ENCODE measurements at regions not wholly inside any gene's neighbourhood (a gene's known extent, or its start where the extent isn't known, plus 50 kb on each side); places are given as distances from the start of the nearest gene placed in this dataset.
A peak's percentile ranks its signal among the peaks of the same experiment; 100 is the strongest.

GRCh38 chr22:25489947-25490346 is 74.5 kb upstream of the GRK3 start:
- peaks cover 3 to 8% of the 10 kb centered on the region in 2 experiments for H4K20me1 ChIP-seq (replicated peaks in 1 of 2; ENCODE audit: control insufficient read depth in 1 of 2, insufficient read depth in 2 of 2, low read length in 2 of 2)
- no peak overlapping the region for H2BK5ac ChIP-seq (ENCODE audit: low read depth, low read length)
- H3K4me2 ChIP-seq (ENCODE audit: insufficient read depth in 1 of 2, low read depth in 2 of 2, low read length in 2 of 2): no peak overlapping the region
- H3K4me3 ChIP-seq (ENCODE audit: extremely low read depth in 1 of 4, insufficient read depth in 2 of 4, low read depth in 3 of 4, low read length in 4 of 4): no peak overlapping the region
- no peak overlapping the region for H2BK20ac ChIP-seq (ENCODE audit: low read length)
- H3K9ac ChIP-seq (replicated peaks in 1 of 4; ENCODE audit: extremely low read depth in 1 of 4, low read depth in 3 of 4, low read length in 3 of 4): no peak overlapping the region
- no peaks in the 10 kb centered on the region for H3K79me2 ChIP-seq (ENCODE audit: control insufficient read depth in 1 of 2, insufficient read depth in 2 of 2, low read length in 2 of 2)
- no peaks in the 10 kb centered on the region; a peak in 1 of 7 replicates for H3K4me1 ChIP-seq (replicated peaks in 1 of 4; ENCODE audit: control insufficient read depth in 3 of 4, insufficient read depth in 4 of 4, low read length in 3 of 4)
- peaks cover 10% of the 10 kb centered on the region; the same call in 1 of the 2 replicates for H3K23me2 ChIP-seq (ENCODE audit: low read depth, low read length)
- H3K27me3 ChIP-seq (replicated peaks in 1 of 4; ENCODE audit: control insufficient read depth in 3 of 4, extremely low read depth in 1 of 4, insufficient read depth in 3 of 4, low read length in 3 of 4): no peaks in the 10 kb centered on the region
- TF ChIP-seq KDM1A (IDR thresholded peaks at IDR 0.05; ENCODE audit: borderline replicate concordance, low read length) (peak; percentile 37; the same call in 1 of the 2 replicates), FOSL1 (IDR thresholded peaks at IDR 0.05; ENCODE audit: insufficient read depth, low read depth, low read length) (no peak)
- TF ChIP-seq, protein P1, sequence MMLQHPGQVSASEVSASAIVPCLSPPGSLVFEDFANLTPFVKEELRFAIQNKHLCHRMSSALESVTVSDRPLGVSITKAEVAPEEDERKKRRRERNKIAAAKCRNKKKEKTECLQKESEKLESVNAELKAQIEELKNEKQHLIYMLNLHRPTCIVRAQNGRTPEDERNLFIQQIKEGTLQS (IDR thresholded peaks at IDR 0.05; ENCODE audit: insufficient read depth, low read depth, low read length): no peak
- H3K9me3 ChIP-seq (ENCODE audit: insufficient read depth in 2 of 2, low read depth in 1 of 2, low read length in 1 of 2): no peaks in the 10 kb centered on the region
- no peak overlapping the region for H2BK12ac ChIP-seq (ENCODE audit: low read depth, low read length)
- no peak overlapping the region for H2BK15ac ChIP-seq (ENCODE audit: low read length)
- H3K4ac ChIP-seq (replicated peaks; ENCODE audit: insufficient read length, low read depth, low read length): no peak overlapping the region
- POLR2A ChIA-PET (ENCODE audit: partially characterized antibody): interaction anchor here (1.1 kb wide), 1 partner anchor 9 kb away, joined by 3 read pairs; no protein-coding TSS in a partner anchor
- no peak overlapping the region for H3K14ac ChIP-seq (ENCODE audit: insufficient read length)
- H3K79me1 ChIP-seq (ENCODE audit: low read depth, low read length): no peaks in the 10 kb centered on the region; the same call in 1 of the 2 replicates
- no peak overlapping the region for H3K23ac ChIP-seq (ENCODE audit: insufficient read length)
- no peak for FAIRE-seq
- H2AFZ ChIP-seq (ENCODE audit: low read length): no peak overlapping the region
- no peak overlapping the region for H2AK5ac ChIP-seq (ENCODE audit: low read depth, low read length)
- no peak overlapping the region for H4K8ac ChIP-seq (ENCODE audit: extremely low read depth, insufficient read depth, low read length)
- H2BK120ac ChIP-seq (replicated peaks; ENCODE audit: low read depth, low read length): no peak overlapping the region
- no peak overlapping the region for H3K18ac ChIP-seq (ENCODE audit: extremely low read depth, low read length)
- CTCF ChIA-PET (ENCODE audit: partially characterized antibody): interaction anchor here (1.1 to 1.2 kb wide), 2 partner anchors 27 to 54 kb away, joined by 3 read pairs; no protein-coding TSS in a partner anchor
- WGBS, 2 experiments (ENCODE audit: extremely low coverage in 1 of 2, insufficient coverage in 1 of 2, insufficient read length in 1 of 2, insufficient replicate concordance in 2 of 2, low coverage in 1 of 2, low lambda C conversion rate in 2 of 2, missing lambda C conversion rate in 1 of 2): 92% methylated on average over 1 of the region's 1 CpG; no CpG with 5 or more reads in 1 of the 2 experiments
- H3K56ac ChIP-seq (replicated peaks; ENCODE audit: insufficient read length, low read depth, low read length): no peak overlapping the region
- no peak for DNase-seq (ENCODE audit: low read depth in 1 of 2, low spot score in 2 of 2)
- no peak overlapping the region for H4K5ac ChIP-seq (ENCODE audit: insufficient read length, low read depth, low read length)
- H3K27ac ChIP-seq (ENCODE audit: low read depth, low read length): no peak overlapping the region
- no peak overlapping the region for H4K91ac ChIP-seq (replicated peaks; ENCODE audit: insufficient read length, low read length)
- no peaks in the 10 kb centered on the region; a peak in 3 of 8 replicates for H3K36me3 ChIP-seq (ENCODE audit: control insufficient read depth in 2 of 4, insufficient read depth in 4 of 4, low read length in 3 of 4)

Measured in H1 (cell line).